ENCODE measurements at regions not wholly inside any gene's neighbourhood (a gene's known extent, or its start where the extent isn't known, plus 50 kb on each side); places are given as distances from the start of the nearest gene placed in this dataset.

DNA sequence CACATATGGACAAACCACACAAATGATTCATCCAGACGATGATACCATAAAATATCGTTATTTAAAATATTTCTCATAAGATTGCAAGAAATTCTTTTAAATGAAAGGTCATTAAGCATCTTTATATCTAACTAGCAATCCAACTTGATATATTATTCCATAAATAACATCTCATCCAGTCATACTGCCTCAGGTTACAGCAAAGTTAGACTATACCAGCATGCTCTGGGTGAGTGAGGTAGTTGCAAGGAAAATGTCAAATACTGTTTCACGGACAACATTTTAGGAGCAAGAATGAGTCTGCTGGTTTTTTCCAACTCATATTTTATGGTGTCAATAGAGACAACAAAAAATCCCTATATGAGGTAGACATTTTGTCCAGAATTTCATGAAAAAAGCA is 200.9 kb upstream of the TRPM3 start:
- no peak overlapping the region for H3K4me2 ChIP-seq
- no peak overlapping the region for H3K27ac ChIP-seq
- H3K36me3 ChIP-seq: no peaks in the 10 kb centered on the region
- H3K9ac ChIP-seq: no peak overlapping the region
- H3K9me3 ChIP-seq (ENCODE audit: low read depth): no peaks in the 10 kb centered on the region
- Mint-ChIP-seq H3K27ac (no peak overlapping the region), H3K4me3 (no peak overlapping the region), H3K9me3 (peaks cover 2% of the 10 kb centered on the region), H3K27me3 (ENCODE audit: insufficient read depth, low read depth) (peaks cover 2% of the 10 kb centered on the region), H3K4me1 (no peaks in the 10 kb centered on the region), H3K36me3 (no peaks in the 10 kb centered on the region)
- H3K79me2 ChIP-seq (ENCODE audit: low read depth): no peaks in the 10 kb centered on the region
- H3K4me1 ChIP-seq: no peaks in the 10 kb centered on the region
- H3K27me3 ChIP-seq: no peaks in the 10 kb centered on the region
- no peaks in the 10 kb centered on the region for H3F3A ChIP-seq (ENCODE audit: low read depth)
- H2AFZ ChIP-seq (replicated peaks): no peak overlapping the region
- H4K20me1 ChIP-seq (ENCODE audit: low read depth): no peaks in the 10 kb centered on the region
- no peak overlapping the region for H3K4me3 ChIP-seq
- DNase-seq (ENCODE audit: low spot score): no peak
- TF ChIP-seq, protein P1, sequence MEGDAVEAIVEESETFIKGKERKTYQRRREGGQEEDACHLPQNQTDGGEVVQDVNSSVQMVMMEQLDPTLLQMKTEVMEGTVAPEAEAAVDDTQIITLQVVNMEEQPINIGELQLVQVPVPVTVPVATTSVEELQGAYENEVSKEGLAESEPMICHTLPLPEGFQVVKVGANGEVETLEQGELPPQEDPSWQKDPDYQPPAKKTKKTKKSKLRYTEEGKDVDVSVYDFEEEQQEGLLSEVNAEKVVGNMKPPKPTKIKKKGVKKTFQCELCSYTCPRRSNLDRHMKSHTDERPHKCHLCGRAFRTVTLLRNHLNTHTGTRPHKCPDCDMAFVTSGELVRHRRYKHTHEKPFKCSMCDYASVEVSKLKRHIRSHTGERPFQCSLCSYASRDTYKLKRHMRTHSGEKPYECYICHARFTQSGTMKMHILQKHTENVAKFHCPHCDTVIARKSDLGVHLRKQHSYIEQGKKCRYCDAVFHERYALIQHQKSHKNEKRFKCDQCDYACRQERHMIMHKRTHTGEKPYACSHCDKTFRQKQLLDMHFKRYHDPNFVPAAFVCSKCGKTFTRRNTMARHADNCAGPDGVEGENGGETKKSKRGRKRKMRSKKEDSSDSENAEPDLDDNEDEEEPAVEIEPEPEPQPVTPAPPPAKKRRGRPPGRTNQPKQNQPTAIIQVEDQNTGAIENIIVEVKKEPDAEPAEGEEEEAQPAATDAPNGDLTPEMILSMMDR (IDR thresholded peaks at IDR 0.05): no peak
- no peak for TF ChIP-seq EZH2phosphoT487 (IDR thresholded peaks at IDR 0.05)
- TF ChIP-seq EZH2 (IDR thresholded peaks at IDR 0.05): no peak

DNA sequence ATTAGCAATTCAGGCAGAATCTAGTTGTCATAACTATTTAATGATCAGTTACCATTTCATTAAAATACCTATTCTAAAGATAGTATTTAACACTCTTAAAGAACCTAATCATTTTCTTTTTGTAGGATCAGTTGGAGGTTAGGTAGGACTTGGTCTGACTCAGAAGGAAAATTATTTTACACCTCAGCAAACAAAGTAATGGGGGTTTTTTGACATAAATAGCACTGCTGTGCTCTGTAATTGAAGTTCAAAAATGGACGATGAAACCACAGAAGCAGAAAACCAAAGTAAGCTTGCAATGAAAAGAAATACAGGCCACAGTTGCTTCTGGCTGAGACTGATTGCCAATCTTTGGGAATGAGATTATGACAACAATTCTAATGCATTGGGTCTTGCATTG is 187.0 kb upstream of the TRPM3 start:
- Histone ChIP-seq H3K27me3 (no peaks in the 10 kb centered on the region), H3K4me3 (no peak overlapping the region), H3K4me1 (peaks cover 25% of the 10 kb centered on the region), H3F3A (ENCODE audit: low read depth) (peaks cover 7% of the 10 kb centered on the region), H3K4me2 (no peak overlapping the region), H2AFZ (replicated peaks) (no peak overlapping the region), H4K20me1 (ENCODE audit: low read depth) (no peaks in the 10 kb centered on the region), H3K9me3 (ENCODE audit: low read depth) (peaks cover 2% of the 10 kb centered on the region), H3K36me3 (no peaks in the 10 kb centered on the region), H3K27ac (no peak overlapping the region), H3K9ac (no peak overlapping the region), H3K79me2 (ENCODE audit: low read depth) (no peaks in the 10 kb centered on the region)
- no peak overlapping the region for H3K4me3 Mint-ChIP-seq
- H3K27me3 Mint-ChIP-seq (ENCODE audit: insufficient read depth, low read depth): no peaks in the 10 kb centered on the region
- H3K4me1 Mint-ChIP-seq: peaks cover 26% of the 10 kb centered on the region
- no peak for DNase-seq (ENCODE audit: low spot score)
- TF ChIP-seq EZH2 (IDR thresholded peaks at IDR 0.05): no peak
- TF ChIP-seq, protein P1 (IDR thresholded peaks at IDR 0.05): no peak
- H3K36me3 Mint-ChIP-seq: no peaks in the 10 kb centered on the region
- H3K27ac Mint-ChIP-seq: no peak overlapping the region
- H3K9me3 Mint-ChIP-seq: peaks cover 2% of the 10 kb centered on the region

DNA sequence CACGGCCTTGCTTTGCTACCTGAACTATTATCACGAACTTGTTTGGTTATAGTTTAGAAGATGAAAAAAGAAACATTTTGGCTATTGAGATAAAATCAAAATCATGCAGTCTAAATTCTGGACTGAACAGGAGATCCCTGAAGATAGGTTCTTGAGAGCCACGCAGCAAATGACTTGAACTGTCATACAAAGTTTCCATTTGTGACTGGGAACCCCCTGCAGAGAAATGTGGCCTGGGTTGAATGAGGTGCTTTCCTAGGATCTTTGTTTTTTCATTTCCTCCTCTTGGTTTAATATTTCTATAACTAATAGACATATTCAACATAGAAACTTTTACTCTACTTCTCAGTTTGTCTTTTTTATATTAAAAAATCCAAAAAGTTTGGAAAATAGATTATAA is 184.7 kb upstream of the TRPM3 start:
- Mint-ChIP-seq H3K4me3 (no peak overlapping the region), H3K27me3 (ENCODE audit: insufficient read depth, low read depth) (peaks cover 3% of the 10 kb centered on the region), H3K36me3 (no peaks in the 10 kb centered on the region), H3K27ac (peak overlapping the region; percentile 88), H3K4me1 (peaks cover 26% of the 10 kb centered on the region), H3K9me3 (peaks cover 2% of the 10 kb centered on the region)
- H3K4me1 ChIP-seq: peaks cover 25% of the 10 kb centered on the region
- peaks cover 7% of the 10 kb centered on the region for H3F3A ChIP-seq (ENCODE audit: low read depth)
- no peaks in the 10 kb centered on the region for H3K36me3 ChIP-seq
- DNase-seq (ENCODE audit: low spot score): no peak
- H3K4me3 ChIP-seq: no peak overlapping the region
- no peaks in the 10 kb centered on the region for H4K20me1 ChIP-seq (ENCODE audit: low read depth)
- H3K9ac ChIP-seq: no peak overlapping the region
- no peaks in the 10 kb centered on the region for H3K27me3 ChIP-seq
- H3K9me3 ChIP-seq (ENCODE audit: low read depth): no peaks in the 10 kb centered on the region
- no peak for TF ChIP-seq EZH2phosphoT487 (IDR thresholded peaks at IDR 0.05)
- TF ChIP-seq EZH2 (IDR thresholded peaks at IDR 0.05): no peak
- TF ChIP-seq, protein P1 (IDR thresholded peaks at IDR 0.05): no peak
- no peak overlapping the region for H2AFZ ChIP-seq (replicated peaks)
- H3K27ac ChIP-seq: no peak overlapping the region
- H3K4me2 ChIP-seq: no peak overlapping the region
- no peaks in the 10 kb centered on the region for H3K79me2 ChIP-seq (ENCODE audit: low read depth)

DNA sequence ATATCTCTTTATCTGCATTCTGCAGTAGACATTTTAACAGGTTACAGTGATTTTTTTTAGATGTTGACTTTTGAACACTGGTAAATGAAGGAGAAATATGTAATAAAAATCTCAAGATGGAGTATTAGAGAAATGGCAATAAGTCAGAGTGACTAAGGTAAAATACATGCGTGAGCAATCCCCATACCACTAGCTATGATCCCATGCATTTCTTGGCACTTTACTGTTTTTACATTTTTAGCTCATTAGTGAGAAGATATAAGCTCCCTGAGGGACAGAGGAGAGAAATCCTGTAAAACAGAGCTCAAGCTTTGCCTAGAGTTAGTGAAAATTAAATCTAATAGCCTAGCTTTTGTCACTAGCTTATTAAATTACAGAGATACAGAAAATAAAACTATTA is 181.9 kb upstream of the TRPM3 start:
- Histone ChIP-seq H3K9ac (no peak overlapping the region), H3K27ac (no peak overlapping the region), H4K20me1 (ENCODE audit: low read depth) (no peaks in the 10 kb centered on the region), H3K4me1 (peaks cover 25% of the 10 kb centered on the region), H3K9me3 (ENCODE audit: low read depth) (no peaks in the 10 kb centered on the region), H3K79me2 (ENCODE audit: low read depth) (no peaks in the 10 kb centered on the region), H3K36me3 (no peaks in the 10 kb centered on the region), H2AFZ (replicated peaks) (no peak overlapping the region), H3F3A (ENCODE audit: low read depth) (peaks cover 7% of the 10 kb centered on the region), H3K27me3 (no peaks in the 10 kb centered on the region), H3K4me3 (no peak overlapping the region), H3K4me2 (no peak overlapping the region)
- peaks cover 3% of the 10 kb centered on the region for H3K27me3 Mint-ChIP-seq (ENCODE audit: insufficient read depth, low read depth)
- no peak overlapping the region for H3K27ac Mint-ChIP-seq
- DNase-seq (ENCODE audit: low spot score): no peak
- H3K4me1 Mint-ChIP-seq: peaks cover 13% of the 10 kb centered on the region
- no peak overlapping the region for H3K4me3 Mint-ChIP-seq
- H3K36me3 Mint-ChIP-seq: no peaks in the 10 kb centered on the region
- TF ChIP-seq EZH2 (IDR thresholded peaks at IDR 0.05) (no peak), EZH2phosphoT487 (IDR thresholded peaks at IDR 0.05) (no peak)
- TF ChIP-seq, protein P1 (IDR thresholded peaks at IDR 0.05): no peak
- peaks cover 2% of the 10 kb centered on the region for H3K9me3 Mint-ChIP-seq
